Activated CD4-positive, alpha-beta T cell treated with anti-CD3 and anti-CD28 coated beads, Interleukin-2, Interleukin-4, amounts not matched to agents 100 ng/mL and 50 ng/mL, durations not matched to agents 16 hours and 8 hours (primary cell): ENCODE measurements at regions not wholly inside any gene's neighbourhood (a gene's known extent, or its start where the extent isn't known, plus 50 kb on each side); places are given as distances from the start of the nearest gene placed in this dataset.

Experiments
- DNase-seq: peaks from one replicate; pipeline ENCODE4 v3.0.0-alpha.2; 2020; ENCODE audit warnings: low spot score

- no peak for DNase-seq
Measured at GRCh38 chr18:60445341-60445740, 72.8 kb upstream of the MC4R start.

GRCh38 chr18:60446821-60447220, 74.2 kb upstream of the MC4R start:
- no peak for DNase-seq

- DNase-seq = no peak
Measured at GRCh38 chr18:60448487-60449267, 76.1 kb upstream of the MC4R start.

- no peak for DNase-seq
Measured at GRCh38 chr18:60452421-60452820, 79.8 kb upstream of the MC4R start.

GRCh38 chr18:60466677-60467076, 94.1 kb upstream of the MC4R start:
- DNase-seq = no peak

GRCh38 chr18:60469387-60470100, 97.0 kb upstream of the MC4R start:
- no peak for DNase-seq

GRCh38 chr18:60471652-60472051, 99.1 kb upstream of the MC4R start:
- DNase-seq = no peak

GRCh38 chr18:60485201-60485600, 112.6 kb upstream of the MC4R start:
- DNase-seq = no peak

- DNase-seq = no peak
Measured at GRCh38 chr18:60493066-60493465, 120.5 kb upstream of the MC4R start.

- no peak for DNase-seq
Measured at GRCh38 chr18:60499675-60500074, 127.1 kb upstream of the MC4R start.

- no peak for DNase-seq
Measured at GRCh38 chr18:60500960-60501359, 128.4 kb upstream of the MC4R start.

- DNase-seq = no peak
Measured at GRCh38 chr18:60502591-60502990, 130.0 kb upstream of the MC4R start.

GRCh38 chr18:60503199-60503598, 130.6 kb upstream of the MC4R start:
- DNase-seq = no peak

- no peak for DNase-seq
Measured at GRCh38 chr18:60506190-60506589, 133.6 kb upstream of the MC4R start.

- DNase-seq = no peak
Measured at GRCh38 chr18:60506682-60507081, 134.1 kb upstream of the MC4R start.

- no peak for DNase-seq
Measured at GRCh38 chr18:60508108-60508507, 135.5 kb upstream of the MC4R start.

- no peak for DNase-seq
Measured at GRCh38 chr18:60534538-60534937, 162.0 kb upstream of the MC4R start.

- DNase-seq = no peak
Measured at GRCh38 chr18:60537074-60537473, 164.5 kb upstream of the MC4R start.

- DNase-seq = no peak
Measured at GRCh38 chr18:60538891-60539290, 166.3 kb upstream of the MC4R start.

- no peak for DNase-seq
Measured at GRCh38 chr18:60541661-60542060, 169.1 kb upstream of the MC4R start.

GRCh38 chr18:60543646-60544045, 171.1 kb upstream of the MC4R start:
- no peak for DNase-seq

GRCh38 chr18:60549338-60549960, 176.9 kb upstream of the MC4R start:
- peak; percentile 67 for DNase-seq

GRCh38 chr18:60552948-60553347, 180.4 kb upstream of the MC4R start:
- DNase-seq = no peak
